ENCODE measurements at regions not wholly inside any gene's neighbourhood (a gene's known extent, or its start where the extent isn't known, plus 50 kb on each side); places are given as distances from the start of the nearest gene placed in this dataset.

DNA sequence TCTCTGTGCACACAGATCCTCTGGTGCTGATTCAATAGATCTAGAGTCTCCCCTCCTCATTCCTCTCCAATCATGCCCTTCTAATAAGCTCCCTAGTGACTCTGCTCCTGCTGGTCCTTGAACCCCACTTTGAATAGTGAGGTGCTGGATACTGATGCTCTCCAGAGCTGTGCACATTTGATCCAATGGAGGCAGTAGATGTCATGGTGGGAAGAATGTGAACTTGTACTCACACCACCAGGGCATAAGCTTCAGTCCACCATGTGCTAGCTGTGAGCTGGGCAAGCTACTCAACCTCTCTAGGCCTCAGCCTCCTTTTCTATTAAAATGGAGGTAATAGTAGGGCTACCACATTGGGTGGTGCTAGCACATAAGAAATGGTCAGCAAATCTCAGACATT is 241.1 kb downstream of the SPATA18 start:
- ATAC-seq (ENCODE audit: low read depth) (no peak), DNase-seq (no peak)
- TF ChIP-seq, protein P1, sequence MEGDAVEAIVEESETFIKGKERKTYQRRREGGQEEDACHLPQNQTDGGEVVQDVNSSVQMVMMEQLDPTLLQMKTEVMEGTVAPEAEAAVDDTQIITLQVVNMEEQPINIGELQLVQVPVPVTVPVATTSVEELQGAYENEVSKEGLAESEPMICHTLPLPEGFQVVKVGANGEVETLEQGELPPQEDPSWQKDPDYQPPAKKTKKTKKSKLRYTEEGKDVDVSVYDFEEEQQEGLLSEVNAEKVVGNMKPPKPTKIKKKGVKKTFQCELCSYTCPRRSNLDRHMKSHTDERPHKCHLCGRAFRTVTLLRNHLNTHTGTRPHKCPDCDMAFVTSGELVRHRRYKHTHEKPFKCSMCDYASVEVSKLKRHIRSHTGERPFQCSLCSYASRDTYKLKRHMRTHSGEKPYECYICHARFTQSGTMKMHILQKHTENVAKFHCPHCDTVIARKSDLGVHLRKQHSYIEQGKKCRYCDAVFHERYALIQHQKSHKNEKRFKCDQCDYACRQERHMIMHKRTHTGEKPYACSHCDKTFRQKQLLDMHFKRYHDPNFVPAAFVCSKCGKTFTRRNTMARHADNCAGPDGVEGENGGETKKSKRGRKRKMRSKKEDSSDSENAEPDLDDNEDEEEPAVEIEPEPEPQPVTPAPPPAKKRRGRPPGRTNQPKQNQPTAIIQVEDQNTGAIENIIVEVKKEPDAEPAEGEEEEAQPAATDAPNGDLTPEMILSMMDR (IDR thresholded peaks at IDR 0.05) = no peak
- Mint-ChIP-seq H3K27me3 (no peaks in the 10 kb centered on the region), H3K9me3 (no peaks in the 10 kb centered on the region), H3K27ac (no peak overlapping the region), H3K4me1 (no peaks in the 10 kb centered on the region), H3K36me3 (ENCODE audit: low read depth) (no peaks in the 10 kb centered on the region), H3K4me3 (no peak overlapping the region)
- intact Hi-C loops (cut with micrococcal nuclease) = no loop called here
- CTCF ChIA-PET = no interaction called here
- POLR2A ChIA-PET = no interaction called here

DNA sequence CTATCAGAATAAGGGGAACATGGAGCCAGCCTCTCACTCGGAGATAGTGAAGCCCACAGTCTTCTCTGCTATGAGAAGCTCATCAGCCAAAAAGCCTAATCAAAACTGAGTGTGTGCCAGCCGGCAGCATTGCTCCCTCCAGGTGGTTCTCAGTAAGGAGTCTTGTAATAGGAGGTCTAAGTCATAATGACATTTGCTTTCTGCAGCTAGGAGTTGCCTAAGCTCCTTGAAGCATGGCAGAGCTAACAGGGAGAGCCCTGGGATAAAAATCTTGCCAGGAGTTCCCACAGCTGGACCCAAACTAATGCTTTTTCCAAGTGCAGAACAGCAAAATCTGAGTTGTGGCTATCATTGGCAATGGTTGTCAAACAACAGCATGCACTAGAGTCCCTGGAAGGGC is 245.2 kb downstream of the SPATA18 start:
- TF ChIP-seq, protein P1 (IDR thresholded peaks at IDR 0.05) = no peak
- ATAC-seq (ENCODE audit: low read depth) = no peak
- CTCF ChIA-PET = no interaction called here
- no peaks in the 10 kb centered on the region for H3K36me3 Mint-ChIP-seq (ENCODE audit: low read depth)
- DNase-seq = no peak
- H3K4me3 Mint-ChIP-seq = no peak overlapping the region
- intact Hi-C loops (cut with micrococcal nuclease) = no loop called here
- H3K4me1 Mint-ChIP-seq = no peaks in the 10 kb centered on the region
- H3K9me3 Mint-ChIP-seq = no peaks in the 10 kb centered on the region
- H3K27me3 Mint-ChIP-seq = no peaks in the 10 kb centered on the region
- no peak overlapping the region for H3K27ac Mint-ChIP-seq
- POLR2A ChIA-PET = no interaction called here

DNA sequence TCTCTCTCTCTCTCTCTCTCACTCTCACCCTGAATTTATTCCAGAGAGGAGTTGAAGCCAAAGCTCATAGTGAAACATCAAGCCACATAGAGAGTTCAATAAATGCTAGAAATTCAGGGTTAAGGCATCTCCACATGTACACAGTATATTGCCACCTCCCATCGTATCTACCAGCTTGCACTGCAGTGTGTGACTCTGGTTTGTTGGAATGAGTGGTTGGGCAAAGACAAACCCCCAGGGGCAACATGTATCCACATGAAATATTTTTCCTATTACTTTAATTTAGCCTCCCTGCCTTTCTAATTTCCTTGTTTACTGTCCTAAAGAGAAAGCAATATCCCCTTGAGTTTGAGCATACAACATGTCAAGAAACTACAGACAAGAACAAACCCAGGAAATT is 247.3 kb downstream of the SPATA18 start:
- H3K4me3 Mint-ChIP-seq = no peak overlapping the region
- no peaks in the 10 kb centered on the region for H3K36me3 Mint-ChIP-seq (ENCODE audit: low read depth)
- no peaks in the 10 kb centered on the region for H3K9me3 Mint-ChIP-seq
- ATAC-seq (ENCODE audit: low read depth) = no peak
- intact Hi-C loops (cut with micrococcal nuclease) = no loop called here
- H3K4me1 Mint-ChIP-seq = no peaks in the 10 kb centered on the region
- no peak for DNase-seq
- no peaks in the 10 kb centered on the region for H3K27me3 Mint-ChIP-seq
- ChIA-PET POLR2A (no interaction called here), CTCF (no interaction called here)
- H3K27ac Mint-ChIP-seq = no peak overlapping the region
- TF ChIP-seq, protein P1 (IDR thresholded peaks at IDR 0.05) = no peak

DNA sequence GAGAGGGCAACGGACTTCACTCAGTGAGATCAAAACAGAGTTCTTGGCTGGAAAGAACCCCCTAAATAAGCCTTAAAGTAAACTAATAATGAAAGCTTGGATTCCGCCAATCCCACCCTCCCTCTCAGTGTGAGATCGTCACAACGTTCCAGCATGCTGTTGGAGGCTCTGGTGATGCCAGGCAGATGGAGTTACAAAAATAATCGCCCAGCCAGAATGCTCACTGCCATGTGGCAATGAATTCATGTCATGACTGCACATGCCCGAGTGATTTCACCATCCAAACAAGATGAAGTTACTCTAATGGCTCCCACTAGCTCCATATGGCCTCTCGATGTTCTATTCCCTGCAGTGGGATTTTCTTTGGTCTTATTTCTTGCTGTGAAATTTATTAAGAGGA is 248.0 kb downstream of the SPATA18 start:
- POLR2A ChIA-PET = no interaction called here
- Mint-ChIP-seq H3K4me3 (no peak overlapping the region), H3K27ac (no peak overlapping the region), H3K36me3 (ENCODE audit: low read depth) (no peaks in the 10 kb centered on the region), H3K9me3 (no peaks in the 10 kb centered on the region), H3K4me1 (no peaks in the 10 kb centered on the region), H3K27me3 (no peaks in the 10 kb centered on the region)
- ATAC-seq (ENCODE audit: low read depth) (no peak), DNase-seq (no peak)
- CTCF ChIA-PET = no interaction called here
- TF ChIP-seq, protein P1 (IDR thresholded peaks at IDR 0.05) = no peak
- intact Hi-C loops (cut with micrococcal nuclease) = no loop called here

DNA sequence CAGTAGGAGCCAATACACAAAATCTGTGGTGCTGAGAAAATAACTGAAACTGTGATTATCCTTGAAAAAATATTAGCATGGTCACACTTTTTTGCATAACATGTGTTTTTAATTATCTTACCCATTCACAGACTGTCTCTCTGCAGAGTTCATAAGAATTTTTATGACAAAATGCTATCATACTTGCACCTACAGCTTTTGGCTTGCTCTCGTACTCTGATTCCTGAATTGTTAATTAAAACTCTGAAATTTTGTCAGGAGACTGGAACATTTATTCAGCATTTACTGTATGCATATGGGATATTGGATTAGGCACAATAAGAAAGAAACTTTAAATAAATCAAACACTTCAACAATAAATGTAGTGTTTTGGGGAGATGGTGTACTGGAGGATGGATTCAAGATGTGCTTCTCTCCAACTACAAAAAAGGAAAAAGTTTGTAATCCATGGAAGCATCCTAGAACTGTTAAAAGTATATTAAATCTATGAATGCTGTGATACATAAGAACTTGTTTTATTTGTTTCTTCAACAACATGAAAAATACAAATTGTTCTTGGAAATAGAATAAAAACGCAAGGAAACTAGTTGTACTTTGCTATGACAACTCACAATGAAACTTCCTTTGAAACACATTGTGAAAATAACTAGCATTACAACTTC is 260.5 kb downstream of the SPATA18 start:
- ChIA-PET POLR2A (no interaction called here), CTCF (no interaction called here)
- no peak for DNase-seq
- H3K36me3 Mint-ChIP-seq (ENCODE audit: low read depth) = no peaks in the 10 kb centered on the region
- H3K4me3 Mint-ChIP-seq = no peak overlapping the region
- ATAC-seq (ENCODE audit: low read depth) = no peak
- TF ChIP-seq, protein P1 (IDR thresholded peaks at IDR 0.05) = no peak
- no peaks in the 10 kb centered on the region for H3K4me1 Mint-ChIP-seq
- intact Hi-C loops (cut with micrococcal nuclease) = no loop called here
- H3K27ac Mint-ChIP-seq = no peak overlapping the region
- peaks cover 6% of the 10 kb centered on the region for H3K27me3 Mint-ChIP-seq
- H3K9me3 Mint-ChIP-seq = peaks cover 2% of the 10 kb centered on the region
